ENCODE measurements at regions not wholly inside any gene's neighbourhood (a gene's known extent, or its start where the extent isn't known, plus 50 kb on each side); places are given as distances from the start of the nearest gene placed in this dataset.
A peak's percentile ranks its signal among the peaks of the same experiment; 100 is the strongest.
"Not testable (repeated sequence)": the region's sequence is repeated elsewhere in the genome, so short reads cannot be mapped to it uniquely, and the experiment has no call there.

- no peak for DNase-seq (ENCODE audit: low spot score)
These were observed 122.3 kb downstream of the HAUS1 start for GRCh38 chr18:46226461-46226860.

DNA sequence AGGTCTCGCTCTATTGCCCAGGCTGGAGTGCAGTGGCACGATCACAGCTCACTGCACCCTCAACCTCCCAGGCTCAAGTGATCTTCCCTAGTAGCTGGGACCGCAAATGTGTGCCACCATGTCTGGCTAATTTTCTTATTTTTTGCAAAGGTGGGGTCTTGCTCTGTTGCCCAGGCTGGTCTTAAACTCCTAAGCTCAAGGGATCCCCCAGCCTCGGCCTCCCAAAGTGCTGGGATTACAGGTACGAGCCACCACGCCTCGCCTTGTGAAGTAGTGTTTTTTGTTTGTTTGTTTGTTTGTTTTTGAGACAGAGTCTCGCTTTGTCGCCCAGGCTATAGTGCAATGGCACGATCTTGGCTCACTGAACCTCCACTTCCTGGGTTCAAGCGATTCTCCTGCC is 125.5 kb downstream of the HAUS1 start:
- not testable (repeated sequence) for DNase-seq (ENCODE audit: low spot score)

DNA sequence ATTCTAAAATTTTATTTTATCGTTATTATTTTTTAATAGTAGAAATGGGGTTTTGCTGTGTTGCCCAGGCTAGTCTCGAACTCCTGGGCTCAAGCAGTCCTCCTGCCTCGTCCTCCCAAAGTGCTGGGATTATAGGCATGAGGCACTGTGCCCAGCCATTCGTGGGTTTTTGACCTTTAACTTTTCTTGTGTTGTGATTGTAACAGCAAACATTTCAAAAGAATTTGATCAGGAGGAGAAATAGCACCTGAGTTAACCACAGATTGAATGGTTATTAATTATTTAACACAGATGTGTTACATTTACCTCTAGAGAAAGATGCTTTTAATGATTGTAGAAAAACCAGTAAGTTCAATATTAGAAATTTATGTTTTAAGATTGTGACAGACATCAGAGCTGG is 132.0 kb downstream of the HAUS1 start:
- no peak for DNase-seq (ENCODE audit: low spot score)

GRCh38 chr18:46237891-46238290 is 133.7 kb downstream of the HAUS1 start:
- DNase-seq (ENCODE audit: low spot score), result no peak

- DNase-seq (ENCODE audit: low spot score), result no peak
These were observed 135.4 kb downstream of the HAUS1 start for GRCh38 chr18:46239549-46239948.

DNA sequence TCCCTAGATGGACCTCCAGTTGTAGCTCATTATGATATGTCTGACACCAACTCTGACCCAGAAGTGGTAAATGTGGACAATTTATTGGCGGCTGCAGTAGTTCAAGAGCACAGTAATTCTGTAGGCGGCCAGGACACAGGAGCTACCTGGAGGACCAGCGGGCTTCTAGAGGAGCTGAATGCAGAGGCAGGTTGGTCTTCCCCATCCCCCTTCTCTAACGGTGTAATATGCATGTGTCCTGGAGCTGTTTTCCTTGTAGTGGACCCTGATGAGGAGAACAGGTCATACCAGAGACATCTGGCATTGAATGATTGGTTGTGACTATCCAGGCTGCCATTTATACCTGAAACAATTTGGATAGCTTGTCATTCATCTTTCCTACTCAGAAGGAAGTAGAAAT is 135.8 kb downstream of the HAUS1 start:
- DNase-seq (ENCODE audit: low spot score), result no peak

- DNase-seq (ENCODE audit: low spot score), result not testable (repeated sequence)
These were observed 137.2 kb downstream of the HAUS1 start for GRCh38 chr18:46241393-46241792.

DNA sequence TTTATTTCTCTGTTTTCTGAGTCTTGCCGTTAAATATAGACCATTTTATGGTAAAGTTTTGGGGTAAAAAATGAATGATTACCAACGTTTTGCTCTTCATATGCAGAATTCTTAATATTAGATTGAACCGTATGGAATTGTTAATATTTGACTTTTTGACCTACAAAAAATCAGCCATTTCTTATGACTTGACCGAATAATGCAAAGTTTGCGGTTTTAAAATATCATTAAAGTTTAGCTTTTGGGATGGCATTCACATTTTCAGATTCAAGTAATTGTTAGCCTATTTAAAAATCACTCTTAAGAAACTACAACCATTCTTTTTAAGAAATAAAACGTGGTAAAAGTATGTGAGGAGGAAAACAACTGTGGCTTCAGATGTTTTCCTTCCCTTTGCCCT is 138.0 kb downstream of the HAUS1 start:
- DNase-seq (ENCODE audit: low spot score), result no peak

GRCh38 chr18:46243095-46243494 is 138.9 kb downstream of the HAUS1 start:
- DNase-seq (ENCODE audit: low spot score), result no peak

DNA sequence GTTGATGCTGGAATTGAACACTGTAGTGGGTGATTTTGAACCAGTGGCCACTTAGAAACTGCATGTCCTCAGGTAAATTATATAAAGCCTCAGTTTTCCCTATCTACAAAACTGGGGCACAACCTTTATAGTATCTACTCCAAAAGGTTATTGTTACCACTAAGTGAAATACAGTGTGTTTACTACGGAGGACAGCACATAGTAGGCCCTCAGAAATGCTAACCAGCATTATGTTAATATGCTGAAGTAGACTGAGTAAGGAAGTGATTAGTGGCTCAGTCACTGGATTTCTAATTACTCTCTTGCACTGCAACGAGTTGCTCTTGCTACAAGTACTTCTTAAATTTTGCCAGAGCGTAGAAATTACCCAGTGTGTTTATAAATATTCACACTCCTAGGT is 139.5 kb downstream of the HAUS1 start:
- no peak for DNase-seq (ENCODE audit: low spot score)

DNA sequence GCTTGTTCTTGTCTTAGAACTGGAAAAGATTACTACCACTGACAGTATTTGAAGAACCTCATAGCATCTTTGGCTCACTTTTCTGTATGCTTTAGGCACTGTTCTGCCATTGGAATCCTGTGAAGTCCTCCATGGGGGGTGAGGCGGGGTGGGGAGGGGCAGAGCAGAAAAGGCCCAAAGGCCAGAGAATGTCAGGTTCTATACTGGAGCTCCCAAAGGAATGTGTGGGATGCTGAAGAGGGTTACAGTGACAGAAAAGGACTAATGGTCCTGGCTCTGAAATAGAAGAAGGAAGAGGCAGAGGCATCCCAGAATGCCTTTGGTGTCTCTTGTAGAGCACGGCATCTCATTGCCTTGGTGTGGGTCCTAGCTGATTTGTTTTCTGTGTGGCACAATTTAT is 141.9 kb downstream of the HAUS1 start:
- no peak for DNase-seq (ENCODE audit: low spot score)

- DNase-seq (ENCODE audit: low spot score), result no peak
These were observed 143.8 kb downstream of the HAUS1 start for GRCh38 chr18:46247942-46248341.

DNA sequence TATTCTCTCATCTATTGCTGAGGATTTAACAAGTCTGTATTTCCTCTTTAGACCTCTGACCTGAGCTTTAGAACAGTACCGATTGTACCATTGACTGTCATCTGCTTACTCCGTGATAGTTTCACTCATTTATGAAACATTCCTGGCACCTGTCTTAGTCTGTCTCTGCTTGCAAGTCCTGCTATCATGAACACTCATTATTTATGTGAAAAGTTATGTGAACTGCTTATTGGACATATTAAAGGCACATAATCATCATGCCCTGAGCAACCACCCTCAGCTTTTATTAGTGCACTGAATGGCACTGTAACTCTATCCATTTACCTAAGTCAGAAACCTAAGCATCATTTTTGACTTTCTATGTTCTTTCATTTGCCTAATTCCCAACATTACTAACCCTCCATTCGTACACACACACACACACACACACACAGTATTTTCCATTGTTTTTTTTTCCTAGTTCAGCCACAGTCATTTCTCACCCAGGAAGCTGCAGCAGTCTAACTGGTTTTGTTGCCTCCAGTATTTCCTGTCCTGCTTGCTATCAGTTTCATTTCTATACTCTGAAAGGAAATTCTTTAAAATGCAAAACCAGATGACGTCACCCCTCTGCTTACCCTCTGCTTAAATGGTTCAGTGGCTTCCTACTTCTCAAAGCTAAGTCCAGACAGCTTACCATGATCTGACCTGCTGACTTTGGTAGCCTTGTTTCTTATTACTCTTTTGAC is 146.1 kb downstream of the HAUS1 start:
- no peak for DNase-seq (ENCODE audit: low spot score)

- DNase-seq (ENCODE audit: low spot score), result no peak
These were observed 146.6 kb downstream of the HAUS1 start for GRCh38 chr18:46250812-46251173.

GRCh38 chr18:46252759-46253158 is 148.6 kb downstream of the HAUS1 start:
- no peak for DNase-seq (ENCODE audit: low spot score)

DNA sequence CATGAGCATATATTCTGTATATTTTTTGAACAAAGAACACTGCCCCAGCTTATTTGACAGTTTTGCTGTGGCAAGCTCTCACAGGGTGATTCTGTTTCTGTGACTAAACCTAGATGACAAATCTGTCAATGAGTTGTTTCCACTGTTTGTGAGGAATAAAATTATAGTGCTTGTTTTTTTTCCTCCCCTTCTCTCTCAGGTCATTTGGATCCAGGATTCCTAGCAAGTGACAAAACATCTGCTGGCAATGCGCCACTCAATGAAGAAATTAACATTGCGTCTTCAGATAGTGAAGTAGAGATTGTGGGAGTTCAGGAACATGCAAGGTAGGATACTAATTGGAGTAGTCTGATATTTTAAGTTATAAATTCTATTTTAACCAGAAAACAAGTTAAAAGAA is 149.3 kb downstream of the HAUS1 start:
- DNase-seq (ENCODE audit: low spot score), result peak; percentile 35

- DNase-seq (ENCODE audit: low spot score), result no peak
These were observed 151.9 kb downstream of the HAUS1 start for GRCh38 chr18:46256078-46256477.

GRCh38 chr18:46257366-46257765 is 153.2 kb downstream of the HAUS1 start:
- DNase-seq (ENCODE audit: low spot score), result no peak

- no peak for DNase-seq (ENCODE audit: low spot score)
These were observed 156.1 kb downstream of the HAUS1 start for GRCh38 chr18:46260016-46260878.

DNA sequence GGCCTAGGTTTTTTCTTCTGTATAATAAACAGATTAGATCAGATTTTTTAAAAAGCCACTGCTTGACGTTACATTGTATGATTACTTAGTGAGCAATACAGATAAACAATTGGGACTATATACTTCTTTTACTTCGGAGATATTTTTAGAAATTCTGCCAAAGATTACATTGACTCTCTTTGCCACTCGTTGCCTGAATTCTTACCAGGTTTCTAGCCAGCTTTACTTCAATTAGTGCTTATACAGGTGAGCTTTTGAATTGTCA is 156.6 kb downstream of the HAUS1 start:
- DNase-seq (ENCODE audit: low spot score), result no peak

- DNase-seq (ENCODE audit: low spot score), result no peak
These were observed 157.6 kb downstream of the HAUS1 start for GRCh38 chr18:46261799-46262198.

GRCh38 chr18:46262856-46263255 is 158.7 kb downstream of the HAUS1 start:
- no peak for DNase-seq (ENCODE audit: low spot score)

DNA sequence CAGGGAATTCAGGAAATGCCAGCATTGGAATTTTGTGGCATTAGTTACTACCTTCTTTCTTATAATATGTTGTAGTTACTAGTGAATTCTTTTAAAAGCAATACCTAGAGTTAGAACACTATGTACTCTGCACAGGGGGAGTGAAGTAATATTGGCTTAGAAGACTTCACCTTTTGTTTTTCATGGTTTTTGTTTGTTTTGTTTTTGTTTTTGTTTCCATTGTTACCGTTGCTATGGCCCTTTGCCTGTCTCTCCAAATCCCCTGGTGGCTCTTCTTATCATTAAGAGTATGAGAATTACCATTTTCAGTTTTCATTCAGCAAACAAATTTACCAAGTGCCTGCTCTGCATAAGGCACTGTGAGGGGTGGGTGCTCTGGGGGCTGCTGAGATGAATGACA is 160.1 kb downstream of the HAUS1 start:
- no peak for DNase-seq (ENCODE audit: low spot score)
